WTC11 (cell line): ENCODE measurements at regions not wholly inside any gene's neighbourhood (a gene's known extent, or its start where the extent isn't known, plus 50 kb on each side); places are given as distances from the start of the nearest gene placed in this dataset.

Experiments used
- ATAC-seq: fragments of 200-7000 bp; cut with Tn5 transposase; 2 replicates; pipeline ENCODE4 v1.10.0; 2021; ENCODE audit warnings: mild to moderate bottlenecking, moderate library complexity
- CTCF ChIA-PET: fragments of 300-600 bp; sonication (Branson Sonifier 250); formaldehyde crosslinking; loops from one replicate; lab custom pipeline; 2021; ENCODE audit warnings: antibody characterized with exemption; lab: Charles Lee
- POLR2A ChIA-PET: fragments of 350-600 bp; sonication (Branson Sonifier 250); formaldehyde crosslinking; loops from one replicate; lab custom pipeline; 2021; ENCODE audit warnings: antibody characterized with exemption; lab: Charles Lee
- DNase-seq: peaks from one replicate; pipeline ENCODE4 v3.0.0; 2021; ENCODE audit warnings: low spot score
- H3K27ac Mint-ChIP-seq: 2 replicates; pipeline ENCODE4 v1.8.0; 2021; ENCODE audit warnings: mixed read lengths
- H3K27me3 Mint-ChIP-seq: 2 replicates; pipeline ENCODE4 v1.8.0; 2021; ENCODE audit warnings: low read depth, mild to moderate bottlenecking, moderate library complexity, mixed read lengths
- H3K36me3 Mint-ChIP-seq: 2 replicates; pipeline ENCODE4 v1.8.0; 2021; ENCODE audit warnings: mixed read lengths
- H3K4me1 Mint-ChIP-seq: 2 replicates; pipeline ENCODE4 v1.8.0; 2022; ENCODE audit warnings: mixed read lengths
- H3K4me3 Mint-ChIP-seq: 2 replicates; pipeline ENCODE4 v1.8.0; 2021; ENCODE audit warnings: mild to moderate bottlenecking, moderate library complexity, mixed read lengths
- H3K9me3 Mint-ChIP-seq: 2 replicates; pipeline ENCODE4 v1.8.0; 2021; ENCODE audit warnings: mixed read lengths
- AFF4 ChIP-seq: sonication (generic); formaldehyde crosslinking; IDR thresholded peaks from 2 replicates; pipeline ENCODE4 v1.8.1; 2023; ENCODE audit warnings: mild to moderate bottlenecking, missing genetic modification reagents, borderline replicate concordance
- CDX4 ChIP-seq: fragments of 250-450 bp; sonication (Bioruptor Pico); IDR thresholded peaks from 2 replicates; pipeline ENCODE4 v1.9.0; 2021; ENCODE audit warnings: moderate library complexity, mild to moderate bottlenecking, inconsistent platforms, borderline replicate concordance
- E2F1 ChIP-seq: sonication (generic); formaldehyde crosslinking; IDR thresholded peaks from 2 replicates; pipeline ENCODE4 v1.8.0; 2022; ENCODE audit warnings: mild to moderate bottlenecking, missing genetic modification reagents
- FOXP4 ChIP-seq: sonication (generic); formaldehyde crosslinking; IDR thresholded peaks from 2 replicates; pipeline ENCODE4 v1.8.0; 2022; ENCODE audit warnings: mild to moderate bottlenecking, missing genetic modification reagents
- GTF2I ChIP-seq: fragments of 250-450 bp; sonication (Bioruptor Pico); conservative IDR thresholded peaks from 2 replicates; pipeline ENCODE4 v1.4.0; 2021; ENCODE audit warnings: mild to moderate bottlenecking
- HMGA2 ChIP-seq: fragments of 250-450 bp; sonication (Bioruptor Pico); IDR thresholded peaks from 2 replicates; pipeline ENCODE4 v1.4.0; 2021; ENCODE audit warnings: mild to moderate bottlenecking, moderate library complexity
- IRF1 ChIP-seq: sonication (generic); formaldehyde crosslinking; IDR thresholded peaks from 2 replicates; pipeline ENCODE4 v1.8.0; 2023; ENCODE audit warnings: missing genetic modification reagents
- IRF2 ChIP-seq: sonication (generic); formaldehyde crosslinking; IDR thresholded peaks from 2 replicates; pipeline ENCODE4 v1.8.0; 2022; ENCODE audit warnings: low read depth, missing genetic modification reagents, borderline replicate concordance
- MYBL2 ChIP-seq: sonication (generic); formaldehyde crosslinking; IDR thresholded peaks from 2 replicates; pipeline ENCODE4 v1.8.1; 2023; ENCODE audit warnings: mild to moderate bottlenecking, moderate library complexity, missing genetic modification reagents
- NFATC4 ChIP-seq: fragments of 250-450 bp; sonication (Bioruptor Pico); IDR thresholded peaks from 2 replicates; pipeline ENCODE4 v1.9.0; 2021; ENCODE audit warnings: mild to moderate bottlenecking
- SMAD3 ChIP-seq: sonication (generic); formaldehyde crosslinking; IDR thresholded peaks from 2 replicates; pipeline ENCODE4 v1.8.0; 2022; ENCODE audit warnings: missing genetic modification reagents, mild to moderate bottlenecking, borderline replicate concordance
- SMAD4 ChIP-seq: sonication (generic); formaldehyde crosslinking; IDR thresholded peaks from 2 replicates; pipeline ENCODE4 v1.8.0; 2022; ENCODE audit warnings: mild to moderate bottlenecking, missing genetic modification reagents
- USF1 ChIP-seq: sonication (generic); formaldehyde crosslinking; IDR thresholded peaks from 2 replicates; pipeline ENCODE4 v1.8.0; 2022; ENCODE audit warnings: mild to moderate bottlenecking, missing genetic modification reagents
- USF2 ChIP-seq: sonication (generic); formaldehyde crosslinking; IDR thresholded peaks from 2 replicates; pipeline ENCODE4 v1.8.1; 2023; ENCODE audit warnings: mild to moderate bottlenecking, missing genetic modification reagents, moderate library complexity
- ZNF232 ChIP-seq: sonication (generic); formaldehyde crosslinking; IDR thresholded peaks from 2 replicates; pipeline ENCODE4 v1.8.0; 2022; ENCODE audit warnings: mild to moderate bottlenecking, missing genetic modification reagents
- ZNF396 ChIP-seq: fragments of 250-450 bp; sonication (Bioruptor Pico); IDR thresholded peaks from 2 replicates; pipeline ENCODE4 v1.8.0; 2021; ENCODE audit warnings: mild to moderate bottlenecking, moderate library complexity, borderline replicate concordance
- ZNF425 ChIP-seq: fragments of 250-450 bp; sonication (Bioruptor Pico); conservative IDR thresholded peaks from 2 replicates; pipeline ENCODE4 v1.9.0; 2021; ENCODE audit warnings: mild to moderate bottlenecking
- ZNF512 ChIP-seq: sonication (generic); formaldehyde crosslinking; IDR thresholded peaks from 2 replicates; pipeline ENCODE4 v1.8.1; 2022; ENCODE audit warnings: missing genetic modification reagents, borderline replicate concordance

- no peak for TF ChIP-seq AFF4 (CRISPR knock-in tag)
- no peak for TF ChIP-seq IRF1 (CRISPR knock-in tag)
- TF ChIP-seq ZNF396 (CRISPR knock-in tag): no peak
- no peak for TF ChIP-seq SMAD3 (CRISPR knock-in tag)
- TF ChIP-seq SMAD4 (CRISPR knock-in tag): no peak
- TF ChIP-seq E2F1 (CRISPR knock-in tag): no peak
- no peak for TF ChIP-seq USF1 (CRISPR knock-in tag)
Measured at GRCh38 chr3:157921811-157922210, 184.4 kb downstream of the SHOX2 start (continued).

- ATAC-seq (no peak), DNase-seq (no peak)
- ChIA-PET POLR2A (no interaction called here), CTCF (interaction anchor here (1.2 kb wide), 1 partner anchor 10 kb away, joined by 3 read pairs; no protein-coding TSS in a partner anchor)
- no peaks in the 10 kb centered on the region for H3K27me3 Mint-ChIP-seq
- no peak overlapping the region for H3K27ac Mint-ChIP-seq
- no peak overlapping the region for H3K4me3 Mint-ChIP-seq
- H3K9me3 Mint-ChIP-seq: 0 out of 2 replicates have a peak, but pooled peaks cover 4% of the 10 kb centered on the region
- peaks cover 10% of the 10 kb centered on the region for H3K4me1 Mint-ChIP-seq
- no peaks in the 10 kb centered on the region for H3K36me3 Mint-ChIP-seq
- no peak for TF ChIP-seq FOXP4 (CRISPR knock-in tag)
- no peak for TF ChIP-seq IRF2
- no peak for TF ChIP-seq ZNF512 (CRISPR knock-in tag)
- no peak for TF ChIP-seq ZNF425 (CRISPR knock-in tag)
- no peak for TF ChIP-seq CDX4
- no peak for TF ChIP-seq HMGA2
- no peak for TF ChIP-seq MYBL2
- no peak for TF ChIP-seq ZNF232 (CRISPR knock-in tag)
- TF ChIP-seq USF2 (CRISPR knock-in tag): no peak
- TF ChIP-seq GTF2I (CRISPR knock-in tag): no peak
- TF ChIP-seq NFATC4 (CRISPR knock-in tag): no peak
- TF ChIP-seq, all 79 proteins: peak for 0
Measured at GRCh38 chr3:157920822-157921700, 185.2 kb downstream of the SHOX2 start.
